Activated T-cell treated with anti-CD3 and anti-CD28 coated beads, Interleukin-2, amount 50 U/mL, for 72 hours (primary cell): ENCODE measurements at regions not wholly inside any gene's neighbourhood (a gene's known extent, or its start where the extent isn't known, plus 50 kb on each side); places are given as distances from the start of the nearest gene placed in this dataset.
"Not testable (repeated sequence)": the region's sequence is repeated elsewhere in the genome, so short reads cannot be mapped to it uniquely, and the experiment has no call there.

Experiments
- ATAC-seq, 2 donors: fragments of 150-1000 bp; cut with Tn5 transposase; replicated peaks in 1 of 2; 2 replicates each; pipeline ENCODE4 v1.10.0; 2021; ENCODE audit warnings: moderate library complexity in 2 of 2, mild to moderate bottlenecking in 1 of 2
- DNase-seq, 2 donors: peaks; one replicate each; pipeline ENCODE4 v3.0.0; 2021 to 2022; ENCODE audit warnings: mixed read lengths in 1 of 2
- H3K27ac Mint-ChIP-seq: one replicate; pipeline ENCODE4 v1.8.0; 2022; ENCODE audit warnings: mild to moderate bottlenecking, moderate library complexity, mixed read lengths
- H3K27me3 Mint-ChIP-seq: one replicate; pipeline ENCODE4 v1.8.0; 2022; ENCODE audit warnings: low read depth, mixed read lengths
- H3K36me3 Mint-ChIP-seq, 2 donors: one replicate each; pipeline ENCODE4 v1.8.0; 2022; ENCODE audit warnings: mixed read lengths in 2 of 2, mild to moderate bottlenecking in 1 of 2; ENCODE audit not compliant: insufficient read depth in 2 of 2
- H3K4me1 Mint-ChIP-seq: one replicate; pipeline ENCODE4 v1.8.0; 2022; ENCODE audit warnings: low read depth, mixed read lengths
- H3K4me3 Mint-ChIP-seq, 2 donors: one replicate each; pipeline ENCODE4 v1.8.0; 2022; ENCODE audit warnings: mild to moderate bottlenecking in 2 of 2, mixed read lengths in 2 of 2, moderate library complexity in 2 of 2
- H3K9me3 Mint-ChIP-seq, 2 donors: one replicate each; pipeline ENCODE4 v1.8.0; 2022; ENCODE audit warnings: mixed read lengths in 2 of 2

DNA sequence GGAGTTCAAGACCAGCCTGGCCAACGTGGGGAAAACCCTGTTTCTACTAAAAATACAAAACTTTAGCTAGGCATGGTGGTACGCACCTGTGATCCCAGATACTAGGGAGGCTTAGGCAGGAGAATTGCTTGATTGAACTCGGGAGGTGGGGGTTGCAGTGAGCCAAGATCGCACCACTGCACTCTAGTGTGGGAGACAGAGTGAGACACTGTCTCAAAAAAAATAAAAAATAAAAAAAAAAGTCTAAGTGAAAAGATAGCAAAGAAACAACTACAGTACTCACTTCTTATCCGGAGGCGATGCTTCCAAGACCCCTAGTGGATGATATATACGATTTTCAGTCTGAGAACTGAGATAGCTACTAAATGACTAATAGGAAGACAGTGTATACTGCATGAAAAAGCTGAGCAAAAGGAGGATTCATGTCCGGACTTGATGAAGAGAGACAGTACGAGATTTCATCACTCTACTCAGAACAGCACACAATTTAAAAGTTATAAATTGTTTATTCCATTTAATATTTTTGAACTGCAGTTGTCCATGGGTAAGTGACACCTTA is 138.7 kb upstream of the GOLGA6L6 start:
- not testable (repeated sequence) for H3K4me1 Mint-ChIP-seq, ATAC-seq, H3K27me3 Mint-ChIP-seq, H3K27ac Mint-ChIP-seq, H3K4me3 Mint-ChIP-seq, DNase-seq, H3K9me3 Mint-ChIP-seq, H3K36me3 Mint-ChIP-seq

DNA sequence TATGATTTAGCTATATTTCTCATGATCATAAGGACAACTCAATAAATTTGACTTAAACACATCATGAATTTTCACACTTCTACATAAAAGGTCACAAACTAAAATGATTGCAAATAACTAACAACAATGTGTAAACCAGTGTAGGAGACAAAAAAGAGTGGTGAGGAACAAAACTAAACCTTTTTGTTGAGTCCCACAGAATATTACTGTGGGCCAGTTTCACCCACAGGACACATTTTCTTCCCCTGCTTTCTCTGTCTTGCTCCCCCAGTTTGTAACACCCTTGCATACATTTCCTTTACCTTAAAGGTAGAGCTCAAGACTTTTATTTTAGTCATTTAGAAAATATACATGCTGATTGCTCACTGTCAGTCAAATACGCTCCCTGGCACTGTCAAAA is 130.9 kb upstream of the GOLGA6L6 start:
- Mint-ChIP-seq H3K4me3 (no peak overlapping the region), H3K27me3 (no peaks in the 10 kb centered on the region), H3K9me3 (no peaks in the 10 kb centered on the region), H3K27ac (no peak overlapping the region), H3K4me1 (no peaks in the 10 kb centered on the region), H3K36me3 (no peaks in the 10 kb centered on the region)
- ATAC-seq: no peak
- no peak for DNase-seq

DNA sequence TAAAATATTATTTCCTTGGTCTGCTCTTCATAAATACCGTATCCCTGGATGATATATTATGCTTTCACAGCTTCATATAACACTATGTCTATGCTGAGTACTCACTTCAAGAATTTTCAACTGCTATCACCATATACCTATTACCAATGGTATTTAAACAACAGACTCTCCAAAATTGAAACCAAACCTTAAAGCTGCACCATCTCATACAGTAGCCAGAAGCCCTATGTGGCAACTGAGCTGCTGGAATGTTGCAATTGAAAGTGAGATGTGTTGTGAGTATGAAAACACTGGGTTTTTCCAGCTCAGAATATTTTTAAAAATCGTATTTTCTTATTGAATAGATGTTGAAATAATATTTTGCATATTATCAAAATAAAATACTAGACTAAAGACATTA is 130.1 kb upstream of the GOLGA6L6 start:
- H3K4me1 Mint-ChIP-seq: no peaks in the 10 kb centered on the region
- H3K9me3 Mint-ChIP-seq: no peaks in the 10 kb centered on the region
- DNase-seq: no peak
- no peaks in the 10 kb centered on the region for H3K36me3 Mint-ChIP-seq
- no peak overlapping the region for H3K4me3 Mint-ChIP-seq
- ATAC-seq: no peak
- H3K27me3 Mint-ChIP-seq: no peaks in the 10 kb centered on the region
- H3K27ac Mint-ChIP-seq: no peak overlapping the region

DNA sequence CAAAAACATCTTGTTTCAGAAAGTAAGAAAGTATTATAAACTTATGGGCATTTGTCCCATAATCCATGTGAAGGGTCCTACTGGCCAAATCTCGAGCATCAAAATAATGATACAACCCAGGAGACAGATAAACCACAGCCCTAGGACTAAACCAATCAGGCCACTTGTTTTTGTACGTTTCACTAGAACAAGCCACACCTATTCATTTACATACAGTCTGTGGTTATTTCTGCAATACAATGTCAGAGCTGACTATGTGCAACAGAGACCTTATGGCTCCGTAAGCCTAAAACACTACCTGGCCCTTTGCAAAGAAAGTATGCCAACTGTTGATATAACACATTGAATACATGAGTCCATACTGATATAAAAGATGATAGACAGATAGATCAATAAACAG is 124.8 kb upstream of the GOLGA6L6 start:
- not testable (repeated sequence) for DNase-seq, H3K4me3 Mint-ChIP-seq, H3K27me3 Mint-ChIP-seq, H3K4me1 Mint-ChIP-seq, H3K9me3 Mint-ChIP-seq, H3K36me3 Mint-ChIP-seq, H3K27ac Mint-ChIP-seq, ATAC-seq

DNA sequence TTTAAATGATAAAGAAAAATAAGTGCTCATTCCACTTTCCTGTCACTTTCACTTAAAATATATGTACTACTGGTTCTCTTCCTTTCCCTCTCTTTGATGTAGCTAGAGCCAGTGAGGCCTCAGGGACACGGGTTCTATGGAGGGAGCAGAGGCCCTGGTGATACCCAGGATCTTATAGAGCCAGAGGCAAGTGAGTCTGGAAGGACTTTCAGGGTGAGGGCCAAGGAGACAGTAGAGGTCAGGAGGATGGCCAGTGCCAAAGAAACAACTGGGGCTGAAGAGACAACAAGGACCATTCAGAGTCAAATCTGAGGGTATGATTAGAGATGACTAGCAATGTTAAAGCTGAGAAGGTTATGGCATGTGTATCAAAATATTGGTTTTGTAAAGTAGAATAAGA is 124.1 kb upstream of the GOLGA6L6 start:
- no peak overlapping the region for H3K27ac Mint-ChIP-seq
- ATAC-seq (no peak), DNase-seq (no peak)
- H3K27me3 Mint-ChIP-seq: no peaks in the 10 kb centered on the region
- H3K4me1 Mint-ChIP-seq: no peaks in the 10 kb centered on the region
- H3K9me3 Mint-ChIP-seq: no peaks in the 10 kb centered on the region
- H3K4me3 Mint-ChIP-seq: no peak overlapping the region
- H3K36me3 Mint-ChIP-seq: no peaks in the 10 kb centered on the region

DNA sequence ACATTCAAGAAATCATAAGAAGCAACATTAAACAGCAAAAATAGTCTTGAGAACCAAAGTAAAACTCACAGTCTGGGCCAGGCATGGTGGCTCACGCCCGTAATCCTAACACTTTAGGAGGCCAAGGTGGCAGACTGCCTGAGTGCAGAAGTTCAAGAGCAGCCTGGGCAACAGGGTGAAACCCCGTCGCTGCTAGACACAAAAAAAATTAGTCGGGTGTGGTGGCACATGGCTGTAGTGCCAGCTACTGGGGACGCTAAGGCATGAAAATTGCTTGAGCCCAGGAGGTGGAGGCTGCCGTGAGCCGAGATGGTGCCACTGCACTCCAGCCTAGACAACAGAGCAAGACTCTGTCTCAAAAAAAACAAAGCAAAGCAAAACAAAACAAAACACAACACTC is 117.7 kb upstream of the GOLGA6L6 start:
- Mint-ChIP-seq H3K36me3 (no peaks in the 10 kb centered on the region), H3K4me1 (no peaks in the 10 kb centered on the region), H3K4me3 (no peak overlapping the region), H3K27me3 (no peaks in the 10 kb centered on the region), H3K27ac (no peak overlapping the region), H3K9me3 (no peaks in the 10 kb centered on the region)
- DNase-seq (no peak), ATAC-seq (no peak)

DNA sequence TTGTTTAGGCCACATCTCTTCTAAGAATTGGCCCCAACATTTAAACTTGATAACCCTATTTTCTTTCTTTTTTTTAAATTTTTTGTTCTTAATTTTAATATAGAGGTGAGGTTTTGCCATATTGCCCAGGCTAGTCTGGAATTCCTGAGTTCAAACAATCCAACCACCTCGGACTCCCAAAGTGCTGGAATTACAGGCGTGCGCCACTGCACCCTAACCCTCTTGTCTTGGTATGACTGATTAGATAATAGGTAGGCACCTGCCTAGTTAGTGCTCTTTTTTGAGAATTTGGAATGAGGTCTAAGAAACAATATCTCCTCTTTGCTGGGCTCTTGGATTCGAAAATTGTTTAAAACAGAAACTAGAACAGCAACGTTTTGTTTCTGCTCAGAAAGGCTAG is 116.4 kb upstream of the GOLGA6L6 start:
- no peaks in the 10 kb centered on the region for H3K9me3 Mint-ChIP-seq
- no peak overlapping the region for H3K4me3 Mint-ChIP-seq
- no peaks in the 10 kb centered on the region for H3K4me1 Mint-ChIP-seq
- no peak overlapping the region for H3K27ac Mint-ChIP-seq
- ATAC-seq: no peak
- no peaks in the 10 kb centered on the region for H3K36me3 Mint-ChIP-seq
- no peaks in the 10 kb centered on the region for H3K27me3 Mint-ChIP-seq
- no peak for DNase-seq

DNA sequence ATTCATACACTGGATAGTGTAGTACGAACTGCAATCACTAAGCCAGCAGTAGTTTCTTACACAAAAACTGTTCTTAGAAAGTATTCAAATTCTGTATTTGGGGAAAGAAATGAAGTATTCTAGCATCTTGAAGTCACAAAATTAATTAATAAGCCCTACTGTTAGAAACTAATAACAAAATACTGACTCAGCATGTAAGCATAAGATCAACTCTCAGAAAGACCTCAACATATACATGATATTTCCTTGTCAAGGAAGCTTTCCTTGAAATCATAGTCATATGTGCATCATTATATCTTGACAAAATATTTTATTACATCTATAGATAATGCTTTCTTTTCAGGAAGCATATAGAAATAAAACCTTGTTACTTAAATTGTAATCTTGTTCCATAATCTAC is 115.5 kb upstream of the GOLGA6L6 start:
- no peaks in the 10 kb centered on the region for H3K9me3 Mint-ChIP-seq
- H3K4me1 Mint-ChIP-seq: no peaks in the 10 kb centered on the region
- no peak for ATAC-seq
- no peak overlapping the region for H3K4me3 Mint-ChIP-seq
- no peak for DNase-seq
- H3K27me3 Mint-ChIP-seq: no peaks in the 10 kb centered on the region
- no peaks in the 10 kb centered on the region for H3K36me3 Mint-ChIP-seq
- no peak overlapping the region for H3K27ac Mint-ChIP-seq

DNA sequence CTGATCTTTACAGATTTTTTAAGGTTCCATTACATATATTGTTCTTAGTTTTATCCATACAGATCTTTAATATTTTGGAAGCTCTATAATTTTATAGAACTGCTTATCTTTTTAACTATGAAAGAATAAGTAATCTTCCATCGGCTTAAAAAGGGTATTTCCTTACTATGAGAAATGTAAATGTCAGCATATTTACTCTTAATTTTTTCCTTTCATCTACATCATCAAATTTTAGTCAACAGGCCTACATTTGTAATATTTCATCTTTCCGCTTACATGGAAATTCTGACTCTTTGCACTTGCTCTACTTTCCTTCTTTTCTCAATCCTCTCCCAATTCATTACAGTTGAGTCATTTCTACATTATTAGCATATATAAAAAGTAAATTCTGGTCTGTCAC is 111.3 kb upstream of the GOLGA6L6 start:
- no peak for ATAC-seq
- H3K27me3 Mint-ChIP-seq: no peaks in the 10 kb centered on the region
- H3K36me3 Mint-ChIP-seq: no peaks in the 10 kb centered on the region
- H3K27ac Mint-ChIP-seq: no peak overlapping the region
- no peak for DNase-seq
- no peak overlapping the region for H3K4me3 Mint-ChIP-seq
- no peaks in the 10 kb centered on the region for H3K4me1 Mint-ChIP-seq
- no peaks in the 10 kb centered on the region for H3K9me3 Mint-ChIP-seq

DNA sequence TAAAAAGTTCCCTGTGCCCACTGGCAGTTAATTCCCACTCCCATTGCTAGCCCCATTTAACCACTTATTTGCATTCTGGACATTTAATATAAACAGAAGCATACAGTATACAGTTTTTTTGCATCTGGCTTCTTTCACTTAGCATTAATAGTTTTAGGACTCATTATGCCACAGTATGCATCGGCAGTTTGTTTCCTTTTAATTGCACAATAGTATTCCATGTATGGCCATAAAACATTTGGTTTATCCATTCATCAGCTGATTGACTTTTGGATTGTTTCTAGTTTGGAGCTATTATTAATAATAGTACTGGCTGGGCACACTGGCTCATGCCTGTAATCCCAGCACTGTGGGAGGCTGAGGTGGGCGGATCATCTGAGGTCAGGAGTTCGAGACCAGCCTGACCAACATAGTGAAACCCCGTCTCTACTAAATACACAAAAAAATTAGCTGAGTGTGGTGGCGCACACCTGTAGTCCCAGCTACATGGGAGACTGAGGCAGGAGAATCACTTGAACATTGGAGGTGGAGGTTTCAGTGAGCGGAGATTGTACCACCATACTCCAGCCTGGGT is 106.9 kb upstream of the GOLGA6L6 start:
- ATAC-seq, H3K27me3 Mint-ChIP-seq, H3K9me3 Mint-ChIP-seq, H3K27ac Mint-ChIP-seq, DNase-seq, H3K4me1 Mint-ChIP-seq, H3K4me3 Mint-ChIP-seq, H3K36me3 Mint-ChIP-seq: not testable (repeated sequence)

DNA sequence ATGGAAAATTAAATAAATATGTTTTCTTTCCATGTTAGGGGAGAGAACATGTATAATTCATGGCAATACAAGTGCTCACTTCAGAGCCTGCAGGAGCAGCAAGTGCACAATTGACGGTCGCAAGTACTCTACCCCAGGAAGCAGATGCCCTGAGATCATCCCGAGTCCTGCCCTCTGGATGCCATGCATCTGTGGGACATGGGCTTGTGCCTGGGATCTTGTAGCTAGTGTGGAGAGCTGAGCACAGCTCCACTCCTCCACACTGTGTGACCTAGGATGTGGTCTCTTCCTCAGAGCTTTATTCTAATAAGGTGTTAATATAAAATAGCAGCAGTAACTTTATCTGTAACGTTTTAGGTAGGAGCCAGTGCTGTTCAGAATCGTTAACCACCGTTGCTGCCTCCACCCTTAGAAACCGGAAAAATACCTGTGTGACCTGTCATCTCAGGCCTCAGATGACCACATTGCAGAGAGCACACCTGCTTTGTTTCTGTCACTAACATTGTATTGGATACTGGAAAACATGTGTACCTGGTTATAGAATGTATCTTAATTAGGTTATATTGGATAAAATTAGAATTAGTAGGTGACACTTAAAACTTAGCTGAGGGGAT is 105.0 kb upstream of the GOLGA6L6 start:
- no peak overlapping the region for H3K4me3 Mint-ChIP-seq
- ATAC-seq (peak; percentile 25 to 27), DNase-seq (no peak)
- no peaks in the 10 kb centered on the region for H3K36me3 Mint-ChIP-seq
- H3K27ac Mint-ChIP-seq: no peak overlapping the region
- H3K4me1 Mint-ChIP-seq: no peaks in the 10 kb centered on the region
- peaks cover 11% of the 10 kb centered on the region for H3K27me3 Mint-ChIP-seq
- no peaks in the 10 kb centered on the region for H3K9me3 Mint-ChIP-seq

DNA sequence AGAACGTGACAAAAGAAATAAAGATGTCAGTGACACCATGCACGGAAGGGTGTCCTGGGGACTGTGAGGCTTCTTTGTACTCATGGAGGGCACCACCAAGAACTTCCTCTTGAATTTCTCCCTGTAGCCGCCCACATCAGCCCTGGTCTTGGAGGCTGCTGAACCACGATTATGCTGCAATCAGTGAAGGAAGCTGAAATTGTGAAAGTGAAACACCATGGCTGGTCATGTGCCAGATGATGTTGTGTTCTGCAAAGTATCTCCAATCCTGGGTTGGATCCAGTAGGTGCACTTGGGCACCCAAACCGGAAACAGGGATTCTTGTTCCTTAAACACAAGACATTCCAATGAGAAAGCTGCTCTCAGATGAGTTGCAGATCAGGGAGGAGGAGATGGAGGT is 104.4 kb upstream of the GOLGA6L6 start:
- Mint-ChIP-seq H3K9me3 (no peaks in the 10 kb centered on the region), H3K27ac (no peak overlapping the region), H3K27me3 (peaks cover 11% of the 10 kb centered on the region), H3K4me1 (no peaks in the 10 kb centered on the region), H3K36me3 (no peaks in the 10 kb centered on the region), H3K4me3 (no peak overlapping the region)
- peak; percentile 22 to 33 for DNase-seq
- ATAC-seq: peak; percentile 66 to 81

DNA sequence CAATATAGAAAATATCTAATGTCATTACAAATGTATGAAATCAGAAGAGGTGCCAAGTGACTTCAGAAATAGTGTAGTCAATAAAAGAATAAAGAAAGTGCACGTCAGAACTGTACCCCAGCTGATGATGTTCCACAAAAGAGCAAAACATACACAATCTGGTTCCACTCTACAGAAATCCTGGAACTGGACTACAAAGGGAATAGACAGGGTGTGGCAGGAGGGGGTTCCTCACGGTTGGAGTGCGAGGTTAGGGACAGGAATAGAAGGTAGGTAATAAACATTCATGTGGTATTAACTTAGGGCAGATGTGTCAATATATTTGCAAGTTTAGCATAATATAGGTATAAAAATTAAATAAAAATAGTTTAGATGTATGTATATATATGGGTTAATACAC is 103.3 kb upstream of the GOLGA6L6 start:
- Mint-ChIP-seq H3K9me3 (no peaks in the 10 kb centered on the region), H3K36me3 (no peaks in the 10 kb centered on the region), H3K27me3 (peaks cover 11% of the 10 kb centered on the region), H3K4me1 (no peaks in the 10 kb centered on the region), H3K4me3 (no peak overlapping the region), H3K27ac (no peak overlapping the region)
- ATAC-seq (no peak), DNase-seq (no peak)

DNA sequence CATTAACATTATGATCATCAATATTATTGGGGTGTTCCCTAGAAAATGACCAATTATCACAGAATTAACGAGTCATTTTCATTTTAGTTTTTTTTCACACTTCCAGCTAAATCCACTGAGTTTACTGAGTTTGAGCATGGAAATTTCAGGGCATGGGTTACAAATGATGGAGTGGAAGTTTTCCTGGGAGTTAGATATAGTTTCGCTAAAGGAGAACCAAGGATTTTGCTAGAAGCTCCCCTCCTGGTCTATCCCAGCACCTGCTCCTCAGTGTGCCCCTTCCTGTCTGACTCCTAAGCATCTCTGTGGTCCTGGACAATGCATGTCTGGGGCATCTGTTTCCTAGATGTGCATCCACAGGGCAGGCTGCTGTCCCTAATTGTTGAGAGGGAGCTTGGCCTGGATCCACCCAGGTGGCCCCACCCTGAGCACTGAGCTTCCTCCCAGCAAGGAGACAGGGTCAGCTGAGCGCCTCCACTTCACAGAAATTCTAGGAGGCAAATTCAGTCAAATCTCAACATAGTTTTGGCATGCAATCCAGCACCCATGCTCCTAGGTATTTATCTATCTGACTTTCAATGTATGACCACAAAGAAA is 102.3 kb upstream of the GOLGA6L6 start:
- no peaks in the 10 kb centered on the region for H3K9me3 Mint-ChIP-seq
- H3K36me3 Mint-ChIP-seq: no peaks in the 10 kb centered on the region
- H3K27ac Mint-ChIP-seq: no peak overlapping the region
- H3K4me1 Mint-ChIP-seq: no peaks in the 10 kb centered on the region
- ATAC-seq (no peak), DNase-seq (no peak)
- peaks cover 11% of the 10 kb centered on the region for H3K27me3 Mint-ChIP-seq
- no peak overlapping the region for H3K4me3 Mint-ChIP-seq
